H1 (cell line): ENCODE measurements at regions not wholly inside any gene's neighbourhood (a gene's known extent, or its start where the extent isn't known, plus 50 kb on each side); places are given as distances from the start of the nearest gene placed in this dataset.
A peak's percentile ranks its signal among the peaks of the same experiment; 100 is the strongest.

Source experiments
- CTCF ChIA-PET: fragments of 300-600 bp; sonication (Branson Sonifier 250); formaldehyde crosslinking; loops from one replicate; lab custom pipeline; 2021; ENCODE audit not compliant: partially characterized antibody; lab: Charles Lee
- POLR2A ChIA-PET: fragments of 300-600 bp; sonication (Branson Sonifier 250); formaldehyde crosslinking; loops from one replicate; lab custom pipeline; 2021; ENCODE audit warnings: inconsistent platforms; ENCODE audit not compliant: partially characterized antibody; lab: Charles Lee
- DNase-seq, 2 experiments: peaks; one replicate each; pipeline versions ENCODE4 v3.0.0 to v3.0.0-alpha.2; 2010 to 2022; ENCODE audit warnings: low spot score in 2 of 2, low read depth in 1 of 2, mixed read lengths in 1 of 2
- FAIRE-seq: peaks from 2 replicates; lab custom pipeline; 2011; peaks lifted over from hg19 to GRCh38; lab: Jason Lieb, UNC
- H2AFZ ChIP-seq: 2 replicates; pipeline ENCODE4 v1.8.1; 2012; ENCODE audit warnings: low read length, inconsistent platforms
- H2AK5ac ChIP-seq: 2 replicates; pipeline ENCODE4 v1.6.1; 2013; ENCODE audit warnings: low read depth, low read length
- H2BK120ac ChIP-seq: replicated peaks from 2 replicates; pipeline ENCODE3; 2013; ENCODE audit warnings: low read depth, low read length, inconsistent platforms
- H2BK12ac ChIP-seq: 2 replicates; pipeline ENCODE4 v1.6.1; 2013; ENCODE audit warnings: low read depth, low read length
- H2BK15ac ChIP-seq: 2 replicates; pipeline ENCODE4 v1.6.1; 2013; ENCODE audit warnings: low read length
- H2BK20ac ChIP-seq: 2 replicates; pipeline ENCODE4 v1.6.1; 2013; ENCODE audit warnings: low read length
- H2BK5ac ChIP-seq: 2 replicates; pipeline ENCODE4 v1.6.1; 2013; ENCODE audit warnings: low read depth, low read length
- H3K14ac ChIP-seq: 2 replicates; pipeline ENCODE4 v1.6.1; 2013; ENCODE audit warnings: inconsistent platforms; ENCODE audit not compliant: insufficient read length
- H3K18ac ChIP-seq: 2 replicates; pipeline ENCODE4 v1.6.1; 2013; ENCODE audit warnings: low read length; ENCODE audit errors: extremely low read depth
- H3K23ac ChIP-seq: 2 replicates; pipeline ENCODE4 v1.6.1; 2013; ENCODE audit warnings: inconsistent platforms; ENCODE audit not compliant: insufficient read length
- H3K23me2 ChIP-seq: 2 replicates; pipeline ENCODE4 v1.6.1; 2013; ENCODE audit warnings: low read depth, low read length
- H3K27ac ChIP-seq: 2 replicates; pipeline ENCODE4 v1.6.1; 2011; ENCODE audit warnings: low read depth, low read length, inconsistent platforms
- H3K27me3 ChIP-seq, 4 experiments: replicated peaks in 1 of 4; 1 replicate in 1 of 4; 2 replicates in 3 of 4; pipeline versions ENCODE4 v1.6.1 to v1.8.1; 2011 to 2013; ENCODE audit warnings: low read length in 3 of 4, mild to moderate bottlenecking in 3 of 4, inconsistent platforms in 2 of 4, mixed read lengths in 2 of 4, moderate library complexity in 1 of 4; ENCODE audit not compliant: control insufficient read depth in 3 of 4, insufficient read depth in 3 of 4; ENCODE audit errors: extremely low read depth in 1 of 4
- H3K36me3 ChIP-seq, 4 experiments: 2 replicates each; pipeline versions ENCODE4 v1.6.1 to v1.8.1; 2011 to 2013; ENCODE audit warnings: mild to moderate bottlenecking in 4 of 4, low read length in 3 of 4, moderate library complexity in 2 of 4, control low read depth in 1 of 4, inconsistent platforms in 1 of 4; ENCODE audit not compliant: insufficient read depth in 4 of 4, control insufficient read depth in 2 of 4
- H3K4ac ChIP-seq: replicated peaks from 2 replicates; pipeline ENCODE3; 2013; ENCODE audit warnings: low read length, low read depth, mixed read lengths, inconsistent platforms; ENCODE audit not compliant: insufficient read length
- H3K4me1 ChIP-seq, 4 experiments: replicated peaks in 1 of 4; 1 replicate in 1 of 4; 2 replicates in 3 of 4; pipeline versions ENCODE4 v1.6.1 to v1.8.1; 2011 to 2013; ENCODE audit warnings: low read length in 3 of 4, inconsistent platforms in 2 of 4, mixed read lengths in 1 of 4; ENCODE audit not compliant: insufficient read depth in 4 of 4, control insufficient read depth in 3 of 4
- H3K4me2 ChIP-seq, 2 experiments: 2 replicates each; pipeline versions ENCODE4 v1.6.1 to v1.8.1; 2011 to 2013; ENCODE audit warnings: low read depth in 2 of 2, low read length in 2 of 2, control low read depth in 1 of 2, inconsistent platforms in 1 of 2, mild to moderate bottlenecking in 1 of 2; ENCODE audit not compliant: insufficient read depth in 1 of 2
- H3K4me3 ChIP-seq, 4 experiments: fragments of 200-600, 300-600 bp in 1 of 4; sonication (generic), shearing (Covaris generic), sonication (Bioruptor Twin) in 1 of 4; 2 replicates each; pipeline versions ENCODE4 v1.5.1 to v1.8.1; 2011 to 2016; ENCODE audit warnings: low read length in 4 of 4, low read depth in 3 of 4, control low read depth in 2 of 4, inconsistent platforms in 2 of 4, mild to moderate bottlenecking in 2 of 4, mixed read lengths in 1 of 4, moderate library complexity in 1 of 4; ENCODE audit not compliant: insufficient read depth in 2 of 4; ENCODE audit errors: extremely low read depth in 1 of 4
- H3K56ac ChIP-seq: replicated peaks from 2 replicates; pipeline ENCODE3; 2013; ENCODE audit warnings: low read depth, mild to moderate bottlenecking, mixed read lengths, low read length, inconsistent platforms; ENCODE audit not compliant: insufficient read length
- H3K79me1 ChIP-seq: 2 replicates; pipeline ENCODE4 v1.6.1; 2013; ENCODE audit warnings: low read depth, low read length, control low read depth
- H3K79me2 ChIP-seq, 2 experiments: 2 replicates each; pipeline versions ENCODE4 v1.6.1 to v1.8.1; 2012 to 2013; ENCODE audit warnings: low read length in 2 of 2, mild to moderate bottlenecking in 2 of 2, inconsistent platforms in 1 of 2; ENCODE audit not compliant: insufficient read depth in 2 of 2, control insufficient read depth in 1 of 2
- H3K9ac ChIP-seq, 4 experiments: replicated peaks in 1 of 4; 1 replicate in 1 of 4; 2 replicates in 3 of 4; pipeline versions ENCODE4 v1.6.1 to v1.8.1; 2011 to 2013; ENCODE audit warnings: low read depth in 3 of 4, low read length in 3 of 4, control low read depth in 2 of 4, mild to moderate bottlenecking in 2 of 4, moderate library complexity in 2 of 4, inconsistent platforms in 1 of 4; ENCODE audit errors: extremely low read depth in 1 of 4
- H3K9me3 ChIP-seq, 2 experiments: 2 replicates each; pipeline versions ENCODE4 v1.6.1 to v1.8.1; 2012 to 2013; ENCODE audit warnings: mild to moderate bottlenecking in 2 of 2, moderate library complexity in 2 of 2, control low read depth in 1 of 2, inconsistent platforms in 1 of 2, low read depth in 1 of 2, low read length in 1 of 2, mixed read lengths in 1 of 2; ENCODE audit not compliant: insufficient read depth in 2 of 2
- H4K20me1 ChIP-seq, 2 experiments: replicated peaks in 1 of 2; 2 replicates each; pipeline versions ENCODE3 to v1.8.1; 2011 to 2013; ENCODE audit warnings: inconsistent platforms in 2 of 2, low read length in 2 of 2, mild to moderate bottlenecking in 1 of 2; ENCODE audit not compliant: insufficient read depth in 2 of 2, control insufficient read depth in 1 of 2
- H4K5ac ChIP-seq: 2 replicates; pipeline ENCODE4 v1.6.1; 2013; ENCODE audit warnings: low read length, low read depth, mixed read lengths, inconsistent platforms; ENCODE audit not compliant: insufficient read length
- H4K8ac ChIP-seq: 2 replicates; pipeline ENCODE4 v1.8.0; 2013; ENCODE audit warnings: mild to moderate bottlenecking, moderate library complexity, low read length, inconsistent platforms; ENCODE audit not compliant: insufficient read depth; ENCODE audit errors: extremely low read depth
- H4K91ac ChIP-seq: replicated peaks from 2 replicates; pipeline ENCODE3; 2013; ENCODE audit warnings: low read length, mixed read lengths, inconsistent platforms; ENCODE audit not compliant: insufficient read length
- SP2 ChIP-seq: IDR thresholded peaks from 2 replicates; pipeline ENCODE4 v1.6.1; 2012; ENCODE audit warnings: mild to moderate bottlenecking, low read length, inconsistent platforms
- WGBS, 2 experiments: shearing (Covaris generic) in 1 of 2; methylation state at CpG; one replicate each; pipeline versions ENCODE4 v1.1.6 to v1.1.7; 2013 to 2015; ENCODE audit warnings: low lambda C conversion rate in 2 of 2, mixed read lengths in 2 of 2, inconsistent platforms in 1 of 2, low coverage in 1 of 2, missing lambda C conversion rate in 1 of 2; ENCODE audit not compliant: insufficient replicate concordance in 2 of 2, insufficient coverage in 1 of 2, insufficient read length in 1 of 2; ENCODE audit errors: extremely low coverage in 1 of 2, missing lambda C conversion rate in 1 of 2; 5-methylcytosine and 5-hydroxymethylcytosine counted together

DNA sequence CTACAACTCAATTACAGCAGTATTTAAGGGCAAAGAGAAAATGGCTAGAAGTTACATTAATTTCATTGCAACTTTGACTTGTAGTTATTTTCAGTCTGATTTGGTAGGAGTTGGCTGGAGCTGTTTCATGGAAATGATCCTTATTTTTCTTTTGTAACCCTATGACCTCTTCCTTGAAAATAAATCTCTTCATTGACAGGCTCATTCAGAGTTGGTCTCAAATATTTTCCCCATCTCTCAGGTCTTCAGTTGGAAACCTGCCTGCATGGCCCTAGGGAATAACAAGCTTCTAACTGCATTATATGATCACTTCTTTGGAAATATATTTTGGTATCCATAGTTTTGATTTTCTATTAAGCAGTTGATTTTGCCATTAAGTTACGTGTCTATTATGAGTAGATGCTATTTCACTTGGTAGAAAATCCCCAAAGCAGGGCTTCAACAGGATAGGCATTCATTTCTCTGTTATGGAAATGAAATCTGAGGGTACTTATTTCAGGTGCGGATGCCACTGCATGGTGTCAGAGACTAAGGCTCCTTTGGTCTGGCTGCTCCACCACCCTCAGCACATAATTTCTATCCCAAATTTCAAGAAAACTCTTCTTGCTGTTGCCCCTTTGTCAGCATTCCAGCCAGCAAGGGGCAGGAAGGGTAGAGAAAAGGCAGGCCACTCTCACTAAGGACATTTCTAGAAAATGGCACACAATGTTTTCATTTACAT, 502.5 kb downstream of the SPRY1 start:
- Histone ChIP-seq H2AK5ac (no peak overlapping the region), H2BK120ac (peak overlapping the region; percentile 38), H3K4me2 (no peak overlapping the region; a peak in 1 of 4 replicates), H4K8ac (no peak overlapping the region), H2BK12ac (no peak overlapping the region), H3K27me3 (peaks cover 0 to 1% (median 0%) of the 10 kb centered on the region in 4 experiments; a peak in 1 of 7 replicates), H2BK20ac (no peak overlapping the region), H3K79me1 (no peaks in the 10 kb centered on the region), H3K27ac (no peak overlapping the region), H3K9ac (no peak overlapping the region), H3K4me3 (no peak overlapping the region), H4K20me1 (no peaks in the 10 kb centered on the region), H3K9me3 (no peaks in the 10 kb centered on the region), H3K56ac (no peak overlapping the region), H3K4ac (no peak overlapping the region), H3K18ac (no peak overlapping the region), H3K23ac (no peak overlapping the region), H2BK5ac (no peak overlapping the region; the same call in 1 of the 2 replicates), H2AFZ (peak overlapping the region; percentile 21; the same call in 1 of the 2 replicates), H4K5ac (no peak overlapping the region), H3K36me3 (no peaks in the 10 kb centered on the region), H4K91ac (no peak overlapping the region), H3K4me1 (peaks cover 0 to 5% (median 1%) of the 10 kb centered on the region in 4 experiments; a peak in 1 of 7 replicates), H2BK15ac (no peak overlapping the region), H3K14ac (no peak overlapping the region), H3K79me2 (no peaks in the 10 kb centered on the region), H3K23me2 (no peaks in the 10 kb centered on the region)
- CTCF ChIA-PET, result interaction anchor here (1.4 kb wide), 1 partner anchor 10 kb away, joined by 4 read pairs; no protein-coding TSS in a partner anchor
- no peak for TF ChIP-seq SP2
- WGBS, 2 experiments, result 71% methylated on average over 2 of the region's 2 CpGs; no CpG with 5 or more reads in 1 of the 2 experiments
- POLR2A ChIA-PET, result no interaction called here
- FAIRE-seq (no peak), DNase-seq (no peak)
